GM18907 (cell line): ENCODE measurements at regions not wholly inside any gene's neighbourhood (a gene's known extent, or its start where the extent isn't known, plus 50 kb on each side); places are given as distances from the start of the nearest gene placed in this dataset.

Source experiments
- ATAC-seq: cut with Tn5 transposase; IDR thresholded peaks from one replicate; pipeline ENCODE4 v1.9.1; 2021; ENCODE audit warnings: mild to moderate bottlenecking, moderate library complexity; ENCODE audit not compliant: unreplicated experiment

DNA sequence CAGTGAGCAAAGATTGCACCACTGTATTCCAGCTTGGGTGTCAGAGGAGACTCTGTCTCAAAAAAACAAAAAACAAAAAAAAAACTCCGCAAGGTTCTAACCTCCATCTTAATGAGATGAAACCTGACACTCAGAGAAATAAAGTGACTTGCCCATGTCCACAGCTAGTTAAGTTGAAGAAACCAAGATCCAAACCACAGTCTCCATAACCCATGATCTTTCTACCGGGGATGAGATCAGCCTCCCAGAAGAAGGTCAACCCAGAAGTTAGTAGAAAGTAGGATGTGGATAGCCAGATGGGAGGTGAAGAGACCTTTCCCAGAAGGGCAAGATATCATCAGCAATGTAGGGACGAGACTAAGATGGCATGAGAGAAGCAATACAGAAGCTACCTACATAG, 140.4 kb upstream of the ADRA1B start:
- ATAC-seq, result no peak

GRCh38 chr5:159777049-159777660, 139.1 kb upstream of the ADRA1B start:
- ATAC-seq, result no peak

- ATAC-seq, result no peak
Observed at GRCh38 chr5:159779481-159779880, 136.8 kb upstream of the ADRA1B start.

- ATAC-seq, result no peak
Observed at GRCh38 chr5:159780246-159780645, 136.0 kb upstream of the ADRA1B start.

DNA sequence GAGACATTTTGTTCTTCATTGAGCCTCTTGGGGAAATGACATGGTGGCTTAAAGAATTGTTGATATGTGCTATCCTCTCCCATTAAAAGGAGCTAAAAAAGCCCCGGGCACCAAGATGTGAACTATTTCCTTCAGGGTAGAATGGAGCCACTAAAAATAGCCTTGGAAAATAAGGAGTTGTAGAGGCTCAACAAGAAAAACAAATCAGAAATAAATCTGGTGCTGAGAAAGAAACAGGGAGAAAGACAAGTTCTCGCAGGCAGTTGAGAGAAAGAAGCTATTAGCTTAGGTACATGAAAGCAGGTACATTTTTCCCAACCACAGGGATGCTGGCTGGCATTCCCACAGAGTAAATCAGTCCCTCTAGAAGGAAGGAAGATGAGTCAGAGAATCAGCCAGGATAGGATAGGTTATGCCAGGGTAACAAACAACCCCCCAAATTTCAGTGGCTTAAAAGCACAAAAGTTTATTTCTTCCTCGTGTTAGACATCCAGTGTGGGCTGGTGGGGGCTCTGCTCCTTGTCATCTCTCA, 134.6 kb upstream of the ADRA1B start:
- no peak for ATAC-seq

DNA sequence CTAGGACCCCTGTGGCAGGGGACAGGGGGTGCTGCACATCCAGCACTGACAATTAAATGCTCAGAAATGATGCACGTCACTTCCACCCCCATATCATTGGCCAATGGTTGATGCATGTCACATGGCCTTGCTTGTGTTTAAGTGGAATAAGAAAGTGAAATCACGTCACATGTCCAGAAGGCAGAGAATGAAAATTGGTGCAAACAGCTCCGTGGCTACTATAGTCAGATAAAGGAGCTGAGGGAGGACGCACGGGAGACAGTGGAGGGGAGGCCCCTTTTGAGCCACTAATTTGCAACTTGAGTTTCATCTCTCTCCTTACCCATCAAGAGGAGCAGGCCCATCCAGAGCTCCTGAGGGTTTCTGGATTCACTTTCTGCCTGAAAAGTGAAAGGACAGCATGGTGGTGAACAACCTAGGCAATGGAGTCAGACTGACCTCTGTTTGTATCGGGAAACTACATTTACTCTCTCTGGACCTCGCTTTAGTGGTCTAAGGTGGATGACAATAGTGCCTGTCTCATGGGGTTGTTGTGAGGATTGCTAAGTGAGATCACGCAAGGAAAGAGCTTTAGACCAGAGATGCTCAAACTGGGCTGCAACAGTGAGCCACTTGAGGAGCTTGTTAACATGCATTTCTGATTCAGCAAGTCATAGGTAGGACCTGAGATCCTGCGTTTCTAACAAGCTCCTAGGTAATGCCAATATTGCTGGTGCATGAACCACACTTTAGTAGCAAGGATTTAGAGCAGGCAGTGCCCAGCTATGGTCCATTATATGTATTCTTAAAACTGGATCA, 133.9 kb upstream of the ADRA1B start:
- ATAC-seq, result no peak

GRCh38 chr5:159782995-159783300, 133.3 kb upstream of the ADRA1B start:
- no peak for ATAC-seq

DNA sequence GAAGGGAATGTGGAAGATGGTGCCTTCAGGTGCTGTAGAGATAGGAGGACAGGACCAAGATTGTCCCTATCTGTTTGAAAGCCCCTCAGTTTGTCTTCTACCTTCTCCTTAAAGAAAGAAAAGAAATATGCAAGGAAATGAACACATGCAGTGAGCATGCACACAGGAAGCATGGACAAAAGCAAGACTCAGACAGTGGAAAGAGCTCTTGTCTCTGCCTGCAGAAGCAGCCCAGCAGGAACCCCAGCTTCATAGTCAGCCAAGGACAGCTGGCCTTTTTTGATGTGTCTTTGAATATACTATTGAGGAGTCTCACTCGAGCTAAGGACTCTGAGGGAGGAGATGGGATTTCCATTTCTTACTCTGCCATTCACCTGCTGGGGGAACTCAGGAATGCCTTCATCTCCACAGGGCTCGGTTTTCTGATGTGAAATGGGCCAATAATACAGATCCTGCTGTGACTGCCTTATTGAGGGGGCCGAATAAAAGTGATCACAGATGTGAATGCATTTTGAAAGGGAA, 132.5 kb upstream of the ADRA1B start:
- no peak for ATAC-seq

- no peak for ATAC-seq
Observed at GRCh38 chr5:159784993-159785392, 131.3 kb upstream of the ADRA1B start.

DNA sequence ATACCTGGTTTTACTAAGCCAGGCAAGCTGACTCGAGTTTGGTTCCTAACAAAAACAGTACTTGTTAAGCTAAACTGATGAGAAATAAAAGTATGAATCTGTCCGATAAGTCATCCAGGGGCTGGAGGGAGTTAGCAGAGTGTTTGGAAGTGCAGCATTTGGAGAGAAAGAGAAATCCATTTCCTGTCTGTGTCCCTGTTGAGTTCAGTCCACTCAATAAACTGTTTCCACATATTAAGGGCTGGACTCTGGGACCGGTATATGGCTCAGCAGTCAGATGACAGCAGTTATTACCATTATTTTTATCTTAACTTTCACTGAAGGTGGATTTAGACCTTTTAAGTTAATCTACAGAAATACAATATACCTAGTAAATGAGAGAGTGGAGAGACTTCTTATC, 130.6 kb upstream of the ADRA1B start:
- ATAC-seq, result no peak

- ATAC-seq, result no peak
Observed at GRCh38 chr5:159786201-159786600, 130.1 kb upstream of the ADRA1B start.

DNA sequence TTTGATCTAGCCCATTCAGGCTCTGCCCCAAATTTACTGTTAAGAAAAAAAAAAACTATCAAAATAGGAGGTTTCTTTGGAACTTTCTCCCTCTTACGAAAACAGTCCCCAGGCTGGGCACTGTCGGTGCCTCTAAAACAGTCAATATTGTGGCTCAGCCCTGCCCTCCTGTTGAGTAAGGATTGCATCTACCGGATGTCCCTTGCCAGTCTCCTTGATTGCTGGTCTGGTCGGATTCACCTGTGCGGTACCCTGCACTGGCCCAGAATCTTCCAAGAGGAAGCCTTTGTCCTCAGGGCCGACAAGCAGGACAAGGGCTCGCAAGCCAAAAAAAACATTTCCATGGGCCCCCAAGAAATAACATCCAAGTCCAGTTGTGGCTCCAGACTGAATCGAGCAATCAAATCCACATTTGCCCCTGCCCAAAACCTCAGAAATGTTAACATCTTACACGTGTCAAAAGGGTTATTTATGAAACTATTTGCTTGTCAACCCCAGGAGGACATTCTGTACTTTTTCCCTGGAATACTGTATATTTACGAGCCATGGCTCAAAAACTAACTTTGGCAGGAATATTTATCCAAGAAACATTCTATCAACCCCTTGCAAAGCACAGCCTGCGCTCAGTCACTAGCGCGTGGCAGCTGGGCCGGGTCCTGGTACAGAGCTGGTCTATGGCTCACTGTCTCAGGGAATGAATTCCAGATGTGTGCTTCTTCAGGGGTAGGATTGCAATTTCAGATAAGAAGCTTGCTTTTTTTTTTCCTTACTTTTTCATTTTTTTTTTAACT, 129.2 kb upstream of the ADRA1B start:
- ATAC-seq, result no peak

DNA sequence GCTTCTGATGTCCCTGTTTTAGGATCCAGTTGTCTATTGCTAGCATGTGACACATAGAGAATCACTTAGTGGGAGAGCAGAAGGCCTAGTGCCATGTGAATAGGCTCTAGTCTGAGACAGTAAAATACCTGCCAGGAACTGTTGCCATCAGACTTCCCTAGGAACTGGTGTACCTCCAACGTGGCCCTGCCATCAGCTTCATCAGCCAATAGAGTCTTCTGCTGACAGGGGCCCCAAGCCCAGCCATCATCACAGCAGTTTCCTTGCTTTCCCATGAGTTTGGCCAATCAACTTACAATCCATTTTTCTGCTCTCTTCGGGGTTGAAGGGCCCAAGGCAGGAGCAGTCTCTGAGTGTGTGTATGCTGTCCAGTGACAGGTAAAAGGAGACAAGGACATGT, 128.4 kb upstream of the ADRA1B start:
- no peak for ATAC-seq

DNA sequence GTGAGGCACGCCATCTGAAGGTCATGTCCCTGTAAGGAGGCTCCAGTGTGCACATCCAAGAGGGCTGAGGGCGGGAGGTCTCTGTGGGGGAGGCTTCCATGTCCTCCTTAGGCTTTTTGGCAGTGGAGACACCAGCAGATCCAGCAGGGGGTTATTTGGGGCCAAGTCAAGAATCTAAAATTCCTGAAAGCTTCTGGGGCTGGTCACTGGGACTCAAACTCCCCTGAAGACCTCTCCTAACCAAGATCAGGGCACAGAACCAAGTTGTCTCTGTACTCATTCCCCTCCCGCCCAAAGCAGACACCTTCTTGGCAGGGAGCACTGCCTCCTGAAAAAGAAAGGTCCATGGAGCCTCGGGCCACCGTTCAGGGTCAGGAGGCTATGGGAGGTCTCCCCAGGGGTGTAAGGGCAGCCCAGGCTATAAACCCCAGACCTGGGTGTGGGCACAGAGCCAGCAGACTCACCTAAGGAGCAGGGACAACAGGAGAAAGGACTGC, 127.4 kb upstream of the ADRA1B start:
- no peak for ATAC-seq

GRCh38 chr5:159792180-159792579, 124.1 kb upstream of the ADRA1B start:
- ATAC-seq, result no peak

DNA sequence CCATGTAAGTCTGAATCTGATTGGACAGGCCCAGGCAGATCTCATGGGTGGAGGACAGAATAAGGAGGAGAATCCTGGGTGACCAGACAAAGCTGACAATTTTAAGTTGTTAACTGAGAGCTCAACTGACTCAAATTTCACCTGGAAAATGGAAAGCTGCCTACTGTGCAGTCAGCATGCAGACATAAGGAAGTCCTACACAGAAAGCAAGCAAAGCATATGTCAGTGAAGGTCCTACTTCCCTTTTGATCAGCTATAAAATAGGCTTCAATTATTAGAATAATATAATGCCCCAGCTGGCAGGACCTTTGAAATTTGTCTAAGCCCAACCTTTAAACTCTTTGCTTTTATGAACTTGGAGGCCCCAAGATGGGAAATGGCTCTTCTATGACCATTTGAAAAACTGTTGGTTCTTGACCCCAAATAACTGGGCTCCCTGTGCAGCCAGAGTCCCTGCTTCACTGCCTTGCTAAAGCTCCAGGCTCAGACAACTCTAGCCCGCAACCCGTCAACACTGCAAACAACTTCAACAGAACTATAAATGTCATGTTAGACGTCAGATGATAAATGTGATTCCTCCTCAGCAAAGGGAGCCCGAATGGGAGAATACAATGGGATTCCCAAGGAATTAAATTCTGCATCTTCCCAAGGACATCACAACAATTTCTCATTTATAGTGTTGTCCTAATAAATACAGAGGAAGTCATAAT, 118.9 kb upstream of the ADRA1B start:
- no peak for ATAC-seq

DNA sequence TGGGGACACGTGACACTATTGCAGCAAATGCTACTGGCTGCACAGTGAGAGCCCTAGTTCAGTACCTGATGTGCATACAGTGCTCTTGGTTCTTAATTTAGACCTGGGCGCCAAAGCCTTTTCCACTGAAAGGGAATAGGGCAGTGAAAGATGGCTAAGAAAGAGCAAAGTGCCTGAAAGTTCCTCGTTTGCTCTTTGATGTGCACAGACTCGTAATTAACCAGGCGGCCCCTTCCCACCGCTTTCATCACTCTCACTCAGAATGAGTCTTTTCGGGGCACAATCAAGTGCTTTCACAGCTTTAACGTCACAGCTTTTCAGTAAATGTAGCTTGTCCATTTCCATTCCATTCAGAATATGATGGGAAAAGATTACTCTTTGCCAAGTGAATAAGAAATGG, 116.6 kb upstream of the ADRA1B start:
- no peak for ATAC-seq

- ATAC-seq, result no peak
Observed at GRCh38 chr5:159800131-159800840, 116.0 kb upstream of the ADRA1B start.

- ATAC-seq, result no peak
Observed at GRCh38 chr5:159801303-159801702, 115.0 kb upstream of the ADRA1B start.

DNA sequence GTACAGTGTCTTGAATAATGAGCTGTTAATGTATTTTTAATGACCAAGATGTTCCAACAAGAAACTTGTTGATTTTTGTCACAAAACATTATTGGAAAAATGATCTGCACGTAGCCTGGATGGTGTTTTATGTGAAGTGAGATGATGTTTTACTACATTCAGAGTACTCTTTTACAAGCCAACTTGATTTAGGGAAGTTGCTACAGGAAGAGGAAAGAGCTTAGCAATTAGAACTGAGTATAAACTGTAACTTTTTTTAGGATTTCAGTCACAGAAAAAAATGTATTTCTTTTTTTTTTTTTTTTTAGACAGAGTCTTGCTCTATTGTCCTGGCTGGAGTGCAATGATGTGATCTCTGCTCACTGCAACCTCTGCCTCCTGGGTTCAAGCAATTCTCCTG, 113.6 kb upstream of the ADRA1B start:
- ATAC-seq, result no peak
